Epithelial cell of esophagus (primary cell): ENCODE measurements at regions not wholly inside any gene's neighbourhood (a gene's known extent, or its start where the extent isn't known, plus 50 kb on each side); places are given as distances from the start of the nearest gene placed in this dataset.
"Not testable (repeated sequence)": the region's sequence is repeated elsewhere in the genome, so short reads cannot be mapped to it uniquely, and the experiment has no call there.

Source experiments
- DNase-seq: peaks from one replicate; pipeline ENCODE4 v3.0.0; 2010; ENCODE audit warnings: low read depth
- H3K4me3 ChIP-seq: 2 replicates; pipeline ENCODE4 v1.5.1; 2011; ENCODE audit warnings: mild to moderate bottlenecking, low read length, control low read depth
- TF ChIP-seq, protein P1 (sequence below): IDR thresholded peaks from 2 replicates; pipeline ENCODE4 v1.5.1; 2011; ENCODE audit warnings: low read depth, mild to moderate bottlenecking, low read length, control low read depth, inconsistent platforms; ENCODE audit not compliant: insufficient read depth; ENCODE audit errors: missing control alignments

DNA sequence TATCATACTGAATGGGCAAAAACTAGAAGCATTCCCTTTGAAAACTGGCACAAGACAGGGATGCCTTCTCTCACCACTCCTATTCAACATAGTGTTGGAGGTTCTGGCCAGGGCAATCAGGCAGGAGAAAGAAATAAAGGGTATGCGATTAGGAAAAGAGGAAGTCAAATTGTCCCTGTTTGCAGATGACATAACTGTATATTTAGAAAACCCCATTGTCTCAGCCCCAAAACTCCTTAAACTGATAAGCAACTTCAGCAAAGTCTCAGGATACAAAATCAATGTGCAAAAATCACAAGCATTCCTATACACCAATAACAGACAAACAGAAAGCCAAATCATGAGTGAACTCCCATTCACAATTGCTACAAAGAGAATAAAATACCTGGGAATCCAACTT lies 52.5 kb upstream of the CCDC71L start:
- not testable (repeated sequence) for DNase-seq

DNA sequence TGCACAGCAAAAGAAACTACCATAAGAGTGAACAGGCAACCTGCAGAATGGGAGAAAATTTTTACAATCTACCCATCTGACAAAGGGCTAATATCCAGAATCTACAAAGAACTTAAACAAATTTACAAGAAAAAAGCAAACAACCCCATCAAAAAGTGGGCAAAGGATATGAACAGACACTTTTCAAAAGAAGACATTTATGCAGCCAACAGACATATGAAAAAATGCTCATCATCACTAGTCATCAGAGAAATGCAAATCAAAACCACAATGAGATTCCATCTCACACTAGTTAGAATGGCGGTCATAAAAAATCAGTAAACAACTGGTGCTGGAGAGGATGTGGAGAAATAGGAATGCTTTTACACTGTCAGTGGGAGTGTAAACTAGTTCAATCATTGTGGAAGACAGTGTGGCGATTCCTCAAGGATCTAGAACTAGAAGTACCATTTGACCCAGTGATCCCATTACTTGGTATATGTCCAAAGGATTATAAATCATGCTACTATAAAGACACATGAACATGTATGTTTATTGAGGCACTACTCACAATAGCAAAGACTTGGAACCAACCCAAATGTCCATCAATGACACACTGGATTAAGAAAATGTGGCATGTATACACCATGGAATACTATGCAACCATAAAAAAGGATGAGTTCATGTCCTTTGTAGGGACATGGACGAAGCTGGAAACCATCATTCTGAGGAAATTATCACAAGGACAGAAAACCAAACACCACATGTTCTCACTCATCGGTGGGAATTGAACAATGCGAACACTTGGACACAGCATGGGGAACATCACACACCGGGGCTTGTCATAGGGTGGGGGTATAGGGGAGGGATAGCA lies 53.9 kb upstream of the CCDC71L start:
- H3K4me3 ChIP-seq, DNase-seq: not testable (repeated sequence)

More for the DNA sequence above, 52.5 kb upstream of the CCDC71L start:
- H3K4me3 ChIP-seq, result not testable (repeated sequence)

DNA sequence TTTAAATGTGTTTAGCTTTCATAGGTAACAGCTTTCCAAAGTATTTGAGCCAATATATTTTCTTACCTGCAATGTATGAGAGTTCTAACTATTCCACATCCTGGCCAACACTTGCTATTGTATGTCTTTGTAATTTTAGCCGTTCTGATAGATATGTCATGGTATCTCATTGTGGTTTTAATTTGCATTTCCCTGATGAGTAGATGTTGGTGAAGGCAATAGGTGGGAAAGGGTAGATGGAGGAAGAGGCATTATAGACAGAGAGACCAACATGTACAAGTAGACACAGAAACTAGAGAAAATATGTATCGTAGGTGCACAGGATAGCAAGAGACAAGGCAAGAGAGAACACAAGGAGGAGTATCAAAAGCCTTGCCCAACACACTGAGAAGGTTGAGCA lies 54.8 kb upstream of the CCDC71L start:
- TF ChIP-seq, protein P1, sequence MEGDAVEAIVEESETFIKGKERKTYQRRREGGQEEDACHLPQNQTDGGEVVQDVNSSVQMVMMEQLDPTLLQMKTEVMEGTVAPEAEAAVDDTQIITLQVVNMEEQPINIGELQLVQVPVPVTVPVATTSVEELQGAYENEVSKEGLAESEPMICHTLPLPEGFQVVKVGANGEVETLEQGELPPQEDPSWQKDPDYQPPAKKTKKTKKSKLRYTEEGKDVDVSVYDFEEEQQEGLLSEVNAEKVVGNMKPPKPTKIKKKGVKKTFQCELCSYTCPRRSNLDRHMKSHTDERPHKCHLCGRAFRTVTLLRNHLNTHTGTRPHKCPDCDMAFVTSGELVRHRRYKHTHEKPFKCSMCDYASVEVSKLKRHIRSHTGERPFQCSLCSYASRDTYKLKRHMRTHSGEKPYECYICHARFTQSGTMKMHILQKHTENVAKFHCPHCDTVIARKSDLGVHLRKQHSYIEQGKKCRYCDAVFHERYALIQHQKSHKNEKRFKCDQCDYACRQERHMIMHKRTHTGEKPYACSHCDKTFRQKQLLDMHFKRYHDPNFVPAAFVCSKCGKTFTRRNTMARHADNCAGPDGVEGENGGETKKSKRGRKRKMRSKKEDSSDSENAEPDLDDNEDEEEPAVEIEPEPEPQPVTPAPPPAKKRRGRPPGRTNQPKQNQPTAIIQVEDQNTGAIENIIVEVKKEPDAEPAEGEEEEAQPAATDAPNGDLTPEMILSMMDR, result no peak
- DNase-seq, result no peak

DNA sequence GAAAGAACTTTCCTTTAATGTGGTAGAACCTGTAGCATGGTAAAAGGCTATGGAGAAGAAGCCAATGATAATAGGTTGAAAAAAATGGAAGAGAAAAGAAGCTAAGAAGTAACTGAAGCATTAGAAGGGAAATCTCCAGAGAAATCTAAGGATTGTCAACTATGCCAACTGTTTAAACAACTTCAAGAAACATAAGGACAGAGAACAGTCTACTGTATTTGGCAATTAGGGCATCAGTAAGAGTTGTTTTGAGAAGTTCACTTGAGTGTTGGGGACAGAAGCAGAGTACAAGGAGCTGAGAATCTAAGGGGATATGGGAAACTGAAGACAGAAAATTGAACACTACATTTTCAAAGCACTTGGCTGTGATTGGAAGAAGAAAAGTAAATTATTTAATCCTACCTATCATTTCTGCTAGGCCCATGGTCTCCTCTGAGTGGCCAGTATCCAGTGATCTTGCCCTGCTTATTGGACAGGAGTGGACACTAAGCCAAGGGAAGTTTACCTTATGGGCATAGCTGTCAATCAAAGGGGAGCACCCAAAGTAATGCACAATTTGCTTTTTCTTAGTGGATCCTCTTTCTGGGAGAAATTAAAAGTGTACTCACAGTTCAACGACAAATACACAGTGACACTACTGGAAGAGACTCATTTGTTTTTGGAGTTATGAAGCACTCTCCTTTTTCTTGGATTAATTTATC lies 56.4 kb upstream of the CCDC71L start:
- H3K4me3 ChIP-seq, result no peak overlapping the region
- no peak for DNase-seq
- TF ChIP-seq, protein P1, result no peak

More for the DNA sequence above, 54.8 kb upstream of the CCDC71L start:
- H3K4me3 ChIP-seq, result no peak overlapping the region

DNA sequence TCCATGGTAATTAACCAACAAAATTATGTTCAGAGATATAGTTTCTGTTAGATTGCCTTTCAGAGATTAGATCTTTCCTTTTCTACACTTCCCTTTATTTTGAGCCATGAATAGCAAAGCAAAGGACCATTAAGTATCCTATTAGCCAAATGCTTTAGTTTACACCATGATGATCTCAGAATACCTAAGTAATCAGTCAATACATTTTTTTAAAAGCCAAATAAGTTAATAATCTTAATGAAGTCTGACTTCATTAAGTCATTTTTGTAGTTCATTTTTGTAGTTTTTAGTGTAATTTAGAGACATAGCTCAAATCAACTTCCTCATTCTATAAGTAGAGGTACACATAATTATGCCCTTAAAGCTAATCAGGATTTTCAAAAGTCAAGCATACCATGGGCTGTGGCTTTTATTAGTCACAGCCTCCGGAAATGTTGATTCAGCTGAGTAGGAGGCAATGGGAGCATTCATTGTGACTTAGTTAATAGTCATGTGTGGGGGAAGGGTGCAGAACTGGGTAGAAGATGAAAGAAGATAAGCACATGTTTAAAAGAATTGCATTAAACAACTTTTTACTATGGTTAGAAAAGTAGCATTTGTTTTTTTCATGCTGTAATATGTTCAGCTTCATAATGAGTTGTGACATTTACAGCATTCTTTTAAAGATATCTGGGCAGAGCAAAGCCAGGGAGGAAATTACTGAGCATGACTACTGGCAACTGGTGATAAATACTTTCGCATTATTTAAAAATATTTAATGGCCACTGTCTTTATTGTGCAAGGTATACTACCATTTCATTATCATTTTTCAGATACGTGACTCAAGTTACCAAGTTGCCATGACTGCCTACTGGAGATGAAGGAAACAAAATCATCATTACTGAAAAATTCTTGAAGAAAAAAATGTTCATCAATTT lies 57.3 kb upstream of the CCDC71L start:
- peak; percentile 95 for DNase-seq
- H3K4me3 ChIP-seq, result no peak overlapping the region
- TF ChIP-seq, protein P1, result no peak

DNA sequence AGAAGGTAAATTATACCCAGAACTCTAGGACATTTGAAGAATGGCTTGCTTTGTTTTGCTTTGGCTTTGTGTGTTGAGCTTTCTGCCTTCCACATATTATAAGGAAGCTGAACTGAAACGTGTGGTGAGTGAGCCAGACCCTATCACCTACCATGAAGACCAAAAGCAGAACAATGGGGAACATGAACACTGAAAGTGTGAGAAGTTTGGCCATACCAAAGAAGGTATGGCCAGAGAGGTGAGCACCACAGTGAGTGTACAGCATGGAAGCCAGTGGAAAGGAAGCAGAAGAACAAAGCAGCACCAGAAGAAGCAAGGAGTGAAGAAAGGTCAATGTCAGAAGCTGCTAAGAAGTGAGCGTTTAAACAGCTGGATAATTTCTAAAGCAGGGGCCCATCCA lies 59.7 kb upstream of the CCDC71L start:
- DNase-seq, result no peak
- TF ChIP-seq, protein P1, result no peak
- no peak overlapping the region for H3K4me3 ChIP-seq

DNA sequence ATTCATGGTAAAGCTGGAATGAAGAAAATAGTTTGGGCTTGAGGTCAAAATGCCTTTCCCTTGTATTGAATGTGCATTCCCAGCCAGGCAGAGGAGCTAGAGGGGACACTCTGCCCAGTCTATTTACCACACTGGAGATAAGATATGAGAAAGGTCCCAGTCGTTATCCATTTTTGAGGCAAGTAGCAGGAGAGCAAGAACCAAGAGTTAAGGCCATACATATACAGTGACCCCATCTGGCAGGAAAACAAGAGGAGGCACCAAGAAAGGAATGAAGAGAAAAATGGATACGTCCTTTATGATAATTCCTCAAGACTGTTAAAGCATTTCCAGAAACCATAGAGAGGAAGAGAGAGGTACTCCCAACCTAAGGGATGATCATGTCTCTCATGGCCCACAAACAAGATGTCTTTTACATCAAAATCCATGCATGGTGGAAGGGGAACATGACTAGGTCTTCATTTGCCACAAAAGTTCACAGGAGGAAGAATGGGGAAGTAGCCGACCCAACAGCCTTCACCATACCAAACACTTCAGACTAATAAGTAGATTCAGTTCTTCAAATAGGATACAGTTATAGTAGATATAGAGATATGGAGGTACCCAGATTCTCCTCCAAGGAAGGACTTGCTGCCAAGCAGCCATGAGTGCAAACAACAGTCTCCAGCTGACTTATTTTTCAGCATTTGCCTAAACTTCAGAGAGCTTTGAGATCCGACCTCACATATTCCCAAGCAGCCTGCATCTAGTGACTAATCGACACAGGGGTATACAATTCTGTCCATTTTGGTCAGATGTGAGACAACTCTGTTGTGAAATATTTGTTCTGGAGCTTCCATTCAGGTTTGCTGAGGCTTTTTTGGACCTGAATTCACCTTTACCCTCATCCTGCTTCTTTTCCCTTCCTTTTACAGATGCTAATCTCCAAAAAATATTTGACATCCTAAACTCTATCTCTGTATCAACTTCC lies 61.1 kb upstream of the CCDC71L start:
- DNase-seq, result no peak
- TF ChIP-seq, protein P1, result no peak
- H3K4me3 ChIP-seq, result no peak overlapping the region
